Body of pancreas (tissue), 4 donors: ENCODE measurements at regions not wholly inside any gene's neighbourhood (a gene's known extent, or its start where the extent isn't known, plus 50 kb on each side); places are given as distances from the start of the nearest gene placed in this dataset.

Experiments used
- CTCF ChIP-seq, 7 experiments: fragments of 450-650 bp in 4 of 7; fragments of 200-600 bp in 3 of 7; sonication (generic) in 3 of 7; IDR thresholded peaks; one replicate each; pipeline ENCODE4 v1.5.1; 2016 to 2019; ENCODE audit warnings: antibody characterized with exemption in 7 of 7
- POLR2A ChIP-seq, 3 donors: fragments of 450-650 bp; IDR thresholded peaks; one replicate each; pipeline ENCODE4 v1.6.1; 2016; ENCODE audit warnings: antibody characterized with exemption in 3 of 3, mild to moderate bottlenecking in 2 of 3

- no peak for TF ChIP-seq CTCF (IDR thresholded peaks at IDR 0.05)
- TF ChIP-seq POLR2A (IDR thresholded peaks at IDR 0.05): no peak
Measured at GRCh38 chr11:81259471-81259870, 1474.2 kb downstream of the FAM181B start.
